GM21825 (cell line): ENCODE measurements at regions not wholly inside any gene's neighbourhood (a gene's known extent, or its start where the extent isn't known, plus 50 kb on each side); places are given as distances from the start of the nearest gene placed in this dataset.

Source experiments
- ATAC-seq: cut with Tn5 transposase; IDR thresholded peaks from one replicate; pipeline ENCODE4 v1.9.1; 2021; ENCODE audit warnings: mild to moderate bottlenecking, moderate library complexity; ENCODE audit not compliant: unreplicated experiment

DNA sequence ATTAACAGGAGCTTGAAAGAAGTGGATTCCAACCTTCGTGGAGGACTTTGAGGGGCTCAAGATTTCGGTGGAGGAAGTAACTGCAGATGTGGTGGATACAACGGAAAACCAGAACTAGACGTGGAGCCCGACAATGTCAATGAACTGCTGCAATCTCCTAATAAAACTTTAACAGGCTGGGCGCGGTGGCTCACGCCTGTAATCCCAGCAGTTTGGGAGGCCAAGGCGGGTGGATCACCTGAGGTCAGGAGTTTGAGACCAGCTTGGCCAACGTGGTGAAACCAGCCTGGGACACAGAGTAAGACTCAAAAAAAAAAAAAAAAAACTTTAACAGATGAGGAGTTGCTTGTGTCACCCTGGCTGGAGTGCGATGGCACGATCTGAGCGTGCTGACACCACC lies 477.8 kb upstream of the MKI67 start:
- ATAC-seq: no peak

GRCh38 chr10:128605180-128605579 lies 479.0 kb upstream of the MKI67 start:
- no peak for ATAC-seq

DNA sequence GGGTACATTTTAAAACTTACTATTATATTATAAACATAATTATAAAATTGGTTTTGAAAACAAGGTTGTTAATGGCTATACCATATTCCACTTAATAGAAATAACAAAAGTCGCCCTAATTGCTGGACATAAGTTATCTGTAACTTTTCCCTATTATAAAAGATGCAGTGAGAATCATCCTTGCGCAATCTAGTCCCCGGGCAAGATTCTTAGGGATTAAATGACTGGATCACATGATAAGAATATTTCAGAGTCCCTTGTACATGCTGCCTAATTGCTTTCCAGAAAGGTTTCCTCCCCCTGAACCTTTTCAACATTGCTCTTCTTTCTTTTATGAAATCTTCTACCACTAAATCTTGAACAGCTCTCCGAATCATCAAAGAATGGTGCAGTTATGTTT lies 479.8 kb upstream of the MKI67 start:
- no peak for ATAC-seq

DNA sequence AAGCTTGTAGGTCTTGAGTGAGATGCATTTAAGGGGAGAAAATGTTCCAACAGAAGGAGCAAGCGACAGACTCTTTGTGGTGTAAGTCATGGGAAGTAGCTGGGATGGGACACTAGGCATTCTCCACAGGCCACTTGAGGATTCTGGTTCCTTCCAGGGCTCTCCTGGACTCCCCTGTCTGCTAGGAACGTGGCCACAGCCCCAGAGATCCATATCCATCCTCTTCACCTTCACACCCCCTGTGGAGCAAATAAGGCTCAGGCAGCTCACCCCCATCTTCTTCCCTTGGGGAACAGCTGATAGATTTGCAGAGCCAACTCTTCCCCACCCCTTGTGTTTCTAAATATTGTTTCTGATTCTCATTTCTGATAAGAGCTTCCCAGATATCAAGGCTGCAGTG lies 482.6 kb upstream of the MKI67 start:
- no peak for ATAC-seq

DNA sequence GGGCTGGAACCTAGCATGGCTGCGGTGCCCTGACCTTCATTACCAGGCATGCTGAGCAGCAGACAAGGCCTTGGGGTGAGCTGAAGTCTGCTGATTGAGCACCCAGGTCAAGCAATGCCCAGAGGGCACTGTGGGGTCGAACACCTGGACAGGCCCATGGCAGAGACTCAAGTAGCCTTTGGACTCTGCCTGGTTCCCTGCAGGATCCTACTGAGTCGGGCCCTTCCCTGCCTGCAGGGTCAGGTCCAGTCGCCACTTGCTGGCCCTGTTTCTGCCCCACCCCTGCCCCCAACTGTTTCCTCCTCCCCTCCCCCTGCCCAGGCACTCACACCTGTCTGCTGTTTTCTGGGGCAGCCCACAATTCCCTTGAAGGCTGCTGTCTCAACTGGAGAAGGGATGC lies 483.2 kb upstream of the MKI67 start:
- no peak for ATAC-seq

GRCh38 chr10:128610113-128610512 lies 483.9 kb upstream of the MKI67 start:
- ATAC-seq: no peak

GRCh38 chr10:128612195-128612594 lies 486.0 kb upstream of the MKI67 start:
- no peak for ATAC-seq

DNA sequence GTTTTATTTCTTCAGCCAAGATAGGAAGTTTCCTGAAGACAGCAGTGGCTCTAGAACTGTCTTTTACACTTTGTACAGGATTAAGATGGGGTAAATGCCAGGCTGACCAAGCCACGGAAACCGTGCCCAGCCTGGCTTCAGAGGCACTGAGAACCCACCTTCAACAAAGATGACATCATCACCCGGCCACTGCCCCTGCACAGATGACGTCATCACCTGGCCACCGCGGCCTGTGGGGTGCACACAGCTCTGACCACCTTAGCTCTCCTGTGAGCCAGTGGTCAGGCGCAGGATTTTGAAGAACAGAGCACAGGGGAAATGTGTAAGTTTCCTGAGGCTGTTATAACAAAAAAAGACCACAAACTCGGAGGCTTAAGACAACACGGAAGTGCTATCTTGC lies 486.4 kb upstream of the MKI67 start:
- no peak for ATAC-seq

DNA sequence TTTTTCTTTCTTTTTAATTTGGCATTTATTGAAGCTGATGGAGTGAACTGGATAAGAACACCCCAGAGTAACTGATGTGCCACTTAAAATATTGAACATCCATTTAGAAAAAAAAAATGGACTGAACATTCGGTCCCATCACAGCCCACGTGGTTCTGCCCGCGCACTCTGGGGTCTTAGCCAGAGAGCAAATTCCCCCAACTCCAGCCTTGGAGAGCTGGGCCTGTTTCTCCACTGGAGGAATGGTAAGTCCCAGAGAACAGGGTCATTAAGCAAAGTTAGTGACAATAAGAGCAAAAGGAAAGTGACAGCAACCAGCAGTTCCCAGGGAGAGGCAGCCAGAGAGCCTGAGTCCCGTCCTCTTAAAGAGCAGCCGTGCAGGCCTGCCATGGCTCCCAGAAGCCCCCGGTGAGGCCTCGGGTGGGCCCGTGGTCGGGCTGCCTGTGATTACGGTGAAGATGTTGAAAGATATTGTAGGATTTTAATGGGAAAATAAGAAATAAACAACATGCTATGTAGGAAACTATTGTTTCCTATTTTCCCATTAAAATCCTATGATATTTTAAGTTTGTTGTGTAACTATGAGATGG lies 487.9 kb upstream of the MKI67 start:
- no peak for ATAC-seq

DNA sequence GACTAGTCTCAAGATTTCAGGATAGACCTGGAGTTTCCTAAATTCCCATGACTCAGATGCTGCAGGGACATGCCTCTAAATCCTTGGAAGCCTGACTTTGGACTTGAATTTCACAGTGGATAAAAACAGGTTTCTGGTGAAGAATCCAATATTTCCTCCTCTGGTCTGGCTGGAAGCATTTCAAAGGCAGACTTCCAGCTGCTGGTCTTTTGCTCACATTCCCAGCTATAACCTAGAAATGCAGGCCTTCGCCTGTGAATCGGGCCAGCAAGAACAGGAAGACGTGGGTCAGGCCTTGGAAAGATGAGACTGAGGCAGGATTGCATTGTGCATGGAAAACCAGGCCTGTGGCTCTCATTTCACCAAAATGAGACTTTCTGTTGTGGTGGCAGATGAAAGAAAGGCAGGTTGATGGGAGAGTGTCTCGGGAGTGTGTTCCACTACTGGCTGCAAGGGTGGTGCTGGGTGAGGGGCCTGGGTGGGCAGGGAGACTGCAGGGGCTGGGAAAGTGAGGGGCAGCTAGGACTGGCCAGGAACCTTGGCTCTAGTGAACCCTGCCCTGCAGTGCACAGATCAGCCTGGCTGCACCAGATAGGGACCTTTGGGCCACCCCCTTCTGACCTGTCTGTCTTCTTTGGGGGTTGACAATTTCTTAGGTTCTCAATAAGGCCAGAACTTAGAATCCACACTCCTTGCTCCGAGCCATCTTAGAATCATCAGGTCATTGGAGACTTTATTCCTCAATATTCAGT lies 488.8 kb upstream of the MKI67 start:
- no peak for ATAC-seq

DNA sequence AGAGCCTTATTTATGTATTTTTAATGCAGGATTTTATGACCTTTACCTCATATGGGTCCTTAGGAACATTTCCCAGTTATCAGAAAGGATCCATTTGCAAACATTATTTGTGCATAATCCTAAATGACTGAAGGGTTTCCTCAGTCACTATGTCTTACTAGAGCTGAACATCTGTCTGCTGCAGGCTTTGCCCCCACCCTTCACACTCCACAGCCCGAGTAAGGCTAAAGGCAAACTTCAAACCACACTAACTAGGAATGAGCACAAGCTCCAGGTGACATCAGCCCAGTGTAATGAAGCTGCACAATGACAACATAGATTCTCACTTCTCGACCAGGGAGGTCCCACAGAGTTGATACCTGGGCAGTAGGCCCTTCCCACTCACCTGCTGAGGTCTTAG lies 491.3 kb upstream of the MKI67 start:
- ATAC-seq: no peak

- no peak for ATAC-seq
Measured at GRCh38 chr10:128622706-128623105, 496.5 kb upstream of the MKI67 start.

GRCh38 chr10:128623776-128624175 lies 497.6 kb upstream of the MKI67 start:
- ATAC-seq: no peak

DNA sequence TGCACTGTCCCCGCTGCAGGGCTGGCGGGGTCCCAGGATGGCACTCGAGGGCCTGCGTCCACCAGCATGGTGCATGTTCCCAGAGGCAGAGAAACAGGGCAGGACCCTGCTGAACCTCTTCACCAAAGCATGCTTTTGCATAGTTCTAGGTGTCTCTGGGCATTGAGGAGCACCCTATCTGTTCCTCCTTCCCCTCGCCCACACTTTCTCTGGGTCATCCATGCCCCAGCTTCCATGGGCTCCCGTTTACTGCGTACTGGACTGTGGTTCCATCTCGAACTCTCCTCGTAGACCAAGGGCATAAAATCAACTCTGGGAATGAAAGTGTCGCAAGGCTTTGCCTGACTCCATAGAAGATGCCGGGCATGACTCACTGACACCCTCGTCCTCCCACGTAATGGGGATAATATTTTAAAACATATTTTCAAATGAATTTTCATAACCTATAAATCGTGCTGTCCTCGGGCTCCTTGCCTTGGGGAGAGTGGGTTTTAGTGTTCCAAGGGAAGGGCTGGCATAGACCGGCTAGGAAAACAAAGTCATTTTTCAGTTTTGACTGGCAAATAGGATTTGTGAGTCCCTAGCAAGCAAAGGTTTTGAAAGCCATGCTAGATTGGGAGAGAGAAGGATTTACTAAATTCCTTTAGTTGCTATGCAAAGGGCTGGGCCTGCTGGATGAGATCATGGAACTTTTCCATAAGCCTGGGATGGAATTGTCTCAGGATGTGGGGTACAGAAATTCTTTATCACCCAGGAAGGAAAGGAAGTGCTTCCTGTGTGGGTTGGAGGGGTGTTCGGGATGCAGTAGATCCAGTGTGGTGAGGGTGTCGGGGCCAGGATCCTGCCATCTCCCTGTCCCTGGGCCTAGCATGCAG lies 498.7 kb upstream of the MKI67 start:
- ATAC-seq: no peak

- no peak for ATAC-seq
Measured at GRCh38 chr10:128625926-128626325, 499.7 kb upstream of the MKI67 start.

DNA sequence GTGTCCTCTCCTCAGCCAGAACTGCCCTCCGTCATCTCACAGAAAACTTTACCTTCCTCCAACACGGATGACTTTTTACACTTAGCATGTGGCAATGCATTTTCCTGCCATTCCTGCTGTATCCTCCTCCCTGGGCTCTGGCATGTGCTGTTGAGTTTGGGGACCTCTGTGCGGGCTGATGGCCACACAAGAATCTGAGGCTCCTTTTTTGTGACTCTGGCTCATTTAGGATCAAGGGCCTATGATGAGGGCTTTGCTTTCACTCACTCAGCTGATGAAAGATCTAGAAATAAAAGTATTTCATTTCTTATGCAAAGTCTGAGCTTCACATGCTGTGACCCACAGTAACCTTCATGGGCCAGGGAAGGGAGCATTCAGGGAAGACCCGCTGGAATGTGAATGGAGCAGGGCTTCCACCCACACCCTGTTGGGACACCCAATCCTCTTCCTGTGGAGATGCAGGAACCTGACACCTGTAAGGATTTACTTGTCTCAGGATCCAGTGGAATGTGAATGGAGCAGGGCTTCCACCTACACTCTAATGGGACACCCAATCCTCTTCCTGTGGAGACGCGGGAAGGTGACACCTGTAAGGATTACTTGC lies 500.3 kb upstream of the MKI67 start:
- no peak for ATAC-seq

DNA sequence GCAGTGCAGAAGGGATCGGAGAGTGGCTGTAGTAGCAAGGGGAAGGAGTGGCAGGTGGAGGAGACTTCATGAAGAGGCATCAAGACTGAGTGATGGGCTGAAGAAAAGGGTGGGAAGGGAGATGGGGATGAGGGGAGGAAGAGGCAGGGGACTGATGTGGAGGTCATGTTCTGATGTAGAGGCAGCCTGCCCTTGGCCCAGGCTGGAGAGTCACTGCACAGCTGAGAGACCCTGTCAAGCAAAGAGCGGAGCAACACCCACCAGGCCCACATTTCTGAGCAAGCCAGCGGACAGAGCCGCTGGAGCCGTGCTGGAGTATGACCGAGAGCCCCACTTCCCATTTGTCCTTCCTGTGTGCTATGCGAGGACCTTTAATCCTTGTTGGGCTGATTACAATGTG lies 501.6 kb upstream of the MKI67 start:
- ATAC-seq: no peak

DNA sequence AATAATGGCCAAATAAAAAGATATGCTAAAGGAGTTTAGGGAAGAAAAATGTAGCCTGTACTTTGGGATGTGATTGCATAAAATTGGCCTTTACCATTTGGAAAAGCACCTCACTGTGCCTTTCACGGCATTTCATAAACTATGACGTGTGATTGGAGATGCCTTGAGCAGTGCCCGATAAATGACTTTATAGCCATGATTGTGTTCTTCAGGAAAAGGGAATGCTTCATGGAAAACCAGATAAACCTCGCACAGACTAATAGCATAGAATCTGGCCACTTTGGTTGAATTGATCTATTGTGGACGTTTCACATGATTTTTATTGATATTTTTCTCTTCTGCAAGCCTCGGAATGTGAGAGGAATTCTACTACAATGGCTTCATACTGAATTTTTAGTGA lies 502.0 kb upstream of the MKI67 start:
- no peak for ATAC-seq

DNA sequence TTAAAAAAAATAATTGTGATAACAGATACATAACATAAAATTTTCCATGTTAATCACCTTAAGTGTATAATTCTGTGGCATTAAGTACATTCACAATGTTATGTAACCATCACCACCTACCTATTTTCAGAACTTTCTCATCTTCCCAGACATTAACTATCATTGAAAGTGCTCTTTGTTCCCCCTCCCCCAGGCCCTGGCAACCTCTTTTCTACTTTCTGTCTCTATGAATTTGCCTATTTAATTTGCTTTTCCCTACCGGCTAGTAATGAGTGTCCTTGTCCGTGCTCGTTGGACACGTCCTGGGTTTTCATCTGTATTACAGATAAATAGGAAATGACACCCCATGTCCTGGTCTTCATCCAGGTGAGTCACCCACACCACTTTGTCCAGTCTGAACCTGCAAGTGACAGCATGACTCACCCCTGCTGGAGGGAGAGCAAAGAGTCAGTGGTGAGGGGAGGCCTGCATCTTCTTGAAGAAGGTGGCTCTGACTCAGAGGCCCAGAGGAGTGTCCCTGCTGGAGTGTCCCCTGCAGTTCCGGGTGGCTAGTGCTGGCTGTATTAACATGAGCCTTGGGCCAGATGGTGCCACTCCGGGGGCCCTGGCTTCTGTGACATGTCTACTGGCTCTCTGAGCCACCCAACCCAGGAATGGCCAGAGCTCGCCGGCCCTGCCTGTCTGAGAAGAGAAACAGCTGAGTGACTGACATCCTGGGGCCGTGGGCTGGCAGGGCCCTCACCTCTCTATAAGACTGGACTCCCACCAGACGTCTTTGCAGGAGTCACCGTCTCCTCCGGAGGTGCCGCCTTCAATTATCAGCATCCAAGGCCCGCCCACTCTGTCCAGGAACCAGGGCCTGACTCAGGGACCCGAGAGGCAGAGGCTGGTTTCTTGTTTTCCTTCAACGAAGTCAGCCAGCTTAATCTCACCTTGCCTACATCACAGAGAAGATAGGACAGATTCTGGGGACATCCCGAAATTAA lies 503.2 kb upstream of the MKI67 start:
- no peak for ATAC-seq

DNA sequence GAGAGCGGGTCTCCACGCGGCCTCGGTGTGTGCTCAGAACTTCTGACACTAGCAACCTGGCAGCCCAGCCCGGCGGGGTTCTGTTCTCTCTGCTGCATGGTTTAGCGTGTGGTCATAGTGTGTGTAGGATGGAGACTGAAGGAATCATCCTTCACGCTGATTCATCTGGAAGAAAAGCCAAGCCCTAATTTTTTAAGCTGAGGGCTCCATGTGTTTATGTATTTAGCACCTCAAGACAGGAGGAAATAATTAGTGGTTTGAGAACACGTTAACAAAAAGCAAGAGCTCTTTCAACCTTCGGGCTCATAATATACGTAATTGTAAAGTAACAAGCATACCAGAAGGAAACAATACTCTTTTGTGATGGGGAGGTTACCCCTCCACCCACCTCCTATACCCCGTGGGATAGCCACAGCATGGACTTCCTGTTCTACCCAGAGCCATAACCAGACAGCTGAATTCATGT lies 504.6 kb upstream of the MKI67 start:
- no peak for ATAC-seq
